ENCODE measurements at regions not wholly inside any gene's neighbourhood (a gene's known extent, or its start where the extent isn't known, plus 50 kb on each side); places are given as distances from the start of the nearest gene placed in this dataset.

GRCh38 chr5:87898574-87898973 lies 370.1 kb downstream of the TMEM161B start:
- Histone ChIP-seq H3K4me1 (no peaks in the 10 kb centered on the region), H3K27ac (no peak overlapping the region), H3K9me3 (no peaks in the 10 kb centered on the region), H3K27me3 (no peaks in the 10 kb centered on the region), H3K36me3 (no peaks in the 10 kb centered on the region), H3K4me3 (no peak overlapping the region)
- intact Hi-C loops (cut with DNase I), result no loop called here
- TF ChIP-seq CTCF (IDR thresholded peaks at IDR 0.05), result no peak
- FAIRE-seq, result no peak
- WGBS, 2 donors, result 42% methylated on average over 6 of the region's 6 CpGs
- ATAC-seq, result no peak
- DNase-seq, result no peak

DNA sequence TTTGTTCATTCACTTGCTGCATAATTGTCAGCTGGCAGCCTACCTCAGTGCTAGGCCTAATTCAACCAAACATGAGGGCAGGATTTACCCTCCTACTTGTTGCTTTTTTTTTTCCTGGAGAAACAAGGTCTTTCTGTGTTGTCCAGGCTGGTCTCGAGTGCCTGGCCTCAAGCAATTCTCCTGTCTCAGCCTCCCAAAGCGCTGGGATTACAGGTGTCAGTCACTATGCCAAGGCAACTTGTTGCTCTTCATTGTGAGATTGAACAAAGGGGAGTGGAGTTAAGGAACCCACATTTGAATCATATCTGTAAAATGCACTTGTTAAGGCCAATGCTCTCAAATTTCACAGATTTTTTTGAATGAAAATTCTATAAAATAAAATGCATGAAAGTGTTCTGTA lies 380.5 kb downstream of the TMEM161B start:
- Histone ChIP-seq H3K4me3 (no peak overlapping the region), H3K36me3 (no peaks in the 10 kb centered on the region), H3K27me3 (no peaks in the 10 kb centered on the region), H3K4me1 (no peaks in the 10 kb centered on the region), H3K9me3 (no peaks in the 10 kb centered on the region), H3K27ac (no peak overlapping the region)
- ATAC-seq (no peak), FAIRE-seq (no peak), DNase-seq (no peak)
- intact Hi-C loops (cut with DNase I), result no loop called here
- TF ChIP-seq CTCF (IDR thresholded peaks at IDR 0.05), result no peak
- WGBS, 2 donors, result 22 to 33% methylated on average over 2 of the region's 2 CpGs

- intact Hi-C loops (cut with DNase I), result no loop called here
- no peaks in the 10 kb centered on the region for H3K9me3 ChIP-seq
- ATAC-seq (no peak), FAIRE-seq (no peak), DNase-seq (no peak)
- no peak overlapping the region for H3K27ac ChIP-seq
- TF ChIP-seq CTCF (IDR thresholded peaks at IDR 0.05), result no peak
- no peak overlapping the region for H3K4me3 ChIP-seq
- no peaks in the 10 kb centered on the region for H3K27me3 ChIP-seq
- H3K4me1 ChIP-seq, result no peaks in the 10 kb centered on the region
- 49 to 57% methylated on average over 2 of the region's 2 CpGs for WGBS, 2 donors
- no peaks in the 10 kb centered on the region for H3K36me3 ChIP-seq
These were observed 381.4 kb downstream of the TMEM161B start for GRCh38 chr5:87887247-87887646.

DNA sequence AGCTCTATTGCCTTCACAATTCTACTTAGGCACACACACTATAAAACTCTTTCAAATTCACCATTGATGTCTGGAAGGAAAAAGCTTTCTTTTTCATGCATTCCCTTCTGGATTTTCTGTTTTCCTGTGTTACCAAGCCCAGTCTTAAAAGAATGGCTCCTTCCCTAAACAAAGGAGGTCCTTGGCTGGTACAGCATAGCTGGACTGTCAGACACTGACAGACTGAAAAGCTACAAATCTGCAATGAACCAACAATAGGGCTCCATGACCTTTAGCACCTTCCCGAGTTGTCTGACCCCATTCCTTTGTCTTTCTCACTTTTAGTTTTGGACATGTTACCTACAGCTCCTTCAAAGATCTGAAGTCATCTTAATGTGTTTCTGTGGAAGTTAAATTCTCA lies 382.5 kb downstream of the TMEM161B start:
- intact Hi-C loops (cut with DNase I), result no loop called here
- no peak for TF ChIP-seq CTCF (IDR thresholded peaks at IDR 0.05)
- Histone ChIP-seq H3K4me1 (no peaks in the 10 kb centered on the region), H3K9me3 (no peaks in the 10 kb centered on the region), H3K27ac (no peak overlapping the region), H3K27me3 (no peaks in the 10 kb centered on the region), H3K4me3 (no peak overlapping the region), H3K36me3 (no peaks in the 10 kb centered on the region)
- 7 to 22% methylated on average over 1 of the region's 1 CpG for WGBS, 2 donors
- DNase-seq (no peak), ATAC-seq (no peak), FAIRE-seq (no peak)

GRCh38 chr5:87885758-87886157 lies 382.9 kb downstream of the TMEM161B start:
- Histone ChIP-seq H3K9me3 (no peaks in the 10 kb centered on the region), H3K27ac (no peak overlapping the region), H3K4me3 (no peak overlapping the region), H3K4me1 (no peaks in the 10 kb centered on the region), H3K27me3 (no peaks in the 10 kb centered on the region), H3K36me3 (no peaks in the 10 kb centered on the region)
- intact Hi-C loops (cut with DNase I), result no loop called here
- DNase-seq (no peak), ATAC-seq (no peak), FAIRE-seq (no peak)
- TF ChIP-seq CTCF (IDR thresholded peaks at IDR 0.05), result no peak
- 40 to 51% methylated on average over 1 of the region's 1 CpG for WGBS, 2 donors

All from pancreas (tissue), 10 donors.